HG03571 (cell line): ENCODE measurements at regions not wholly inside any gene's neighbourhood (a gene's known extent, or its start where the extent isn't known, plus 50 kb on each side); places are given as distances from the start of the nearest gene placed in this dataset.

Experiments
- ATAC-seq: cut with Tn5 transposase; IDR thresholded peaks from one replicate; pipeline ENCODE4 v1.9.1; 2021; ENCODE audit not compliant: unreplicated experiment

GRCh38 chr1:219526074-219526473 is 86.8 kb downstream of the ZC3H11B start:
- ATAC-seq: no peak

GRCh38 chr1:219523411-219523810 is 89.5 kb downstream of the ZC3H11B start:
- no peak for ATAC-seq

- no peak for ATAC-seq
These were observed 91.6 kb downstream of the ZC3H11B start for GRCh38 chr1:219521325-219521724.

GRCh38 chr1:219520241-219520640 is 92.7 kb downstream of the ZC3H11B start:
- ATAC-seq: no peak

- no peak for ATAC-seq
These were observed 94.0 kb downstream of the ZC3H11B start for GRCh38 chr1:219518907-219519248.

- ATAC-seq: no peak
These were observed 94.6 kb downstream of the ZC3H11B start for GRCh38 chr1:219518168-219518906.

- no peak for ATAC-seq
These were observed 95.9 kb downstream of the ZC3H11B start for GRCh38 chr1:219517031-219517430.

- no peak for ATAC-seq
These were observed 98.2 kb downstream of the ZC3H11B start for GRCh38 chr1:219514728-219515127.

GRCh38 chr1:219507437-219507836 is 105.5 kb downstream of the ZC3H11B start:
- no peak for ATAC-seq

- ATAC-seq: no peak
These were observed 106.0 kb downstream of the ZC3H11B start for GRCh38 chr1:219506936-219507335.

- ATAC-seq: no peak
These were observed 106.4 kb downstream of the ZC3H11B start for GRCh38 chr1:219506473-219506899.

- ATAC-seq: no peak
These were observed 107.0 kb downstream of the ZC3H11B start for GRCh38 chr1:219505886-219506285.

- no peak for ATAC-seq
These were observed 109.3 kb downstream of the ZC3H11B start for GRCh38 chr1:219503604-219504003.

- ATAC-seq: no peak
These were observed 112.5 kb downstream of the ZC3H11B start for GRCh38 chr1:219500327-219500897.

- ATAC-seq: no peak
These were observed 114.2 kb downstream of the ZC3H11B start for GRCh38 chr1:219498666-219499065.

- ATAC-seq: no peak
These were observed 117.0 kb downstream of the ZC3H11B start for GRCh38 chr1:219495737-219496408.

GRCh38 chr1:219492717-219493116 is 120.2 kb downstream of the ZC3H11B start:
- no peak for ATAC-seq

GRCh38 chr1:219490566-219490965 is 122.3 kb downstream of the ZC3H11B start:
- ATAC-seq: no peak

GRCh38 chr1:219489636-219490035 is 123.3 kb downstream of the ZC3H11B start:
- no peak for ATAC-seq

GRCh38 chr1:219488275-219488674 is 124.6 kb downstream of the ZC3H11B start:
- no peak for ATAC-seq

GRCh38 chr1:219483530-219483929 is 129.4 kb downstream of the ZC3H11B start:
- no peak for ATAC-seq

- no peak for ATAC-seq
These were observed 132.9 kb downstream of the ZC3H11B start for GRCh38 chr1:219480011-219480410.
